ENCODE measurements at regions not wholly inside any gene's neighbourhood (a gene's known extent, or its start where the extent isn't known, plus 50 kb on each side); places are given as distances from the start of the nearest gene placed in this dataset.
"Not testable (repeated sequence)": the region's sequence is repeated elsewhere in the genome, so short reads cannot be mapped to it uniquely, and the experiment has no call there.

DNA sequence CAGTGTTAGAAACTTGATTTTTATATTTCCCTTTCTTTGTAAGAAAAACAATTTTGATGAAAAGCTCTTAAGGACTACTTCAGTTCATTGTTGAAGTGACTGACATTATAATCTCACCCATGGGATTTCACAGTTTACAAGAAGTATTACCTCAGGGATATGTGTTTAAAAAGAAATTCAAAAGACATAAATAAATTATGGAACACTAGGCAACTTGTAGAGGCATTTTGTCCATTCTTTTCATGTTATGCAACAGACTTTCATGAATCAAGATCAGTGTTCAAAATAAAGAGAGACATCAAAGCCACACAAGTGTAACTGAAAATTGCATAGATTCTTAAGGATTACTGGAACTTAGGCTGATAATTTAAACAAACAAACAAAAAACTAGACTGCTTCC lies 196.8 kb upstream of the AGTR1 start:
- peak; percentile 63 for DNase-seq (ENCODE audit: low read depth)

GRCh38 chr3:148510116-148510515 lies 187.6 kb upstream of the AGTR1 start:
- no peak for DNase-seq (ENCODE audit: low read depth)

- DNase-seq (ENCODE audit: low read depth), result no peak
Measured at GRCh38 chr3:148510561-148510960, 187.1 kb upstream of the AGTR1 start.

GRCh38 chr3:148512648-148513047 lies 185.1 kb upstream of the AGTR1 start:
- peak; percentile 29 for DNase-seq (ENCODE audit: low read depth)

DNA sequence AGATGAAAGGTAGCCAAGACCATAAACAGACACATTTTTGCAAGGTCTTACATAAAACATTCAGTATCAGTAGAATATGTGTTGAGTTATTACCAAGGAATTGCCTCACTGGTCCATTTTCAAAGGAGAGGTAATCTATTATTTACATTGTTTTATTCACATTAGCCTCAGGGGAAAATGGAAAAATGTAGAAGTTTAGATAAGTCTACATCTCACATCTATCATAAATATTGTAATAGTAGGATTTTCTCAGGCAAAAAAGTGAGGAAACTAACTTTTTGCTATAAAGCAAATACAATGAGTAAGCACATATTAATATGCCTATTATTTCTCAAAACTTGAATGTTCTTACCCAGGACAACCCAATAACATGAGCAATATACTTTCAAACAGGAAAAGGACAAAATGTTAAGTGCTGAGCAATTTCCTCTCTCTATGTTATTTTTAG lies 184.6 kb upstream of the AGTR1 start:
- DNase-seq (ENCODE audit: low read depth), result peak; percentile 68

GRCh38 chr3:148518520-148518919 lies 179.2 kb upstream of the AGTR1 start:
- DNase-seq (ENCODE audit: low read depth), result no peak

- not testable (repeated sequence) for DNase-seq (ENCODE audit: low read depth)
Measured at GRCh38 chr3:148525621-148526020, 172.1 kb upstream of the AGTR1 start.

DNA sequence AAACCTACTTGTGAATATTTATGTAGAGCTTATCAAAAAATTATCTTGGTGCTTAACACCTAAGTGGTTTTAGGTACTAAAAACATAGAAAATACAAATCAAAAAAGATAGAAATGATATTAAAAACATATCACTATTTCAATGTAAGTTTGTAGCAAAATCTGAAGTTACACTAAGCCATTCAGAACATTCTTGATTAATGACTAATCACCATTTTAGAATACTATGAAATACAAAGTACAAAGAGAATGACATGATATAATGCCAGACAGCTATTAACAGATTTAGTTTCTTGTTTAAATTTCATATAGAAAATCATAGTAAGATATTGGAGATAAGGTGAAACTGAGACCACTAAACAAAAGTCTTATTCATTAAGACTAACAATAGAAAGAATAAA lies 169.7 kb upstream of the AGTR1 start:
- peak; percentile 58 for DNase-seq (ENCODE audit: low read depth)

GRCh38 chr3:148531836-148532235 lies 165.9 kb upstream of the AGTR1 start:
- DNase-seq (ENCODE audit: low read depth), result no peak

DNA sequence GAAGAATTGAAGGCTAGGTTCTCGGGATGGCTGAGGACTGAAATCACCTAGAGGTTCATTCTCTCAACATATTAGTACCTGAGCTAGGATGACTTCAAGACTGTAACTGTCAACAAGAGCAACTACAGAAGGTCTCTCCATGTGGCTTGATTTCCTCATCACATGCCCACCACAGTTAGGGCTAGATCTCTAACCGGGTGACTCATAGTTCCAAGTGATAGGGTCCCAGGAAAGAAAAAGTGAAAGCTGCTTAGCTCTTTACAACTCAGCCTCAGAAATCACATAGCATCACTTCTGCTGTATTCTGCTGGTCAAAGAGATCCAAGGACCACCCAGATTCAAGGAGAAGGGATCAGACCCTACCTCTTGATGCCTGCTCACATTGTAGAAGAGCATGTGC lies 165.4 kb upstream of the AGTR1 start:
- DNase-seq (ENCODE audit: low read depth), result peak; percentile 47

GRCh38 chr3:148532774-148533173 lies 164.9 kb upstream of the AGTR1 start:
- DNase-seq (ENCODE audit: low read depth), result no peak

DNA sequence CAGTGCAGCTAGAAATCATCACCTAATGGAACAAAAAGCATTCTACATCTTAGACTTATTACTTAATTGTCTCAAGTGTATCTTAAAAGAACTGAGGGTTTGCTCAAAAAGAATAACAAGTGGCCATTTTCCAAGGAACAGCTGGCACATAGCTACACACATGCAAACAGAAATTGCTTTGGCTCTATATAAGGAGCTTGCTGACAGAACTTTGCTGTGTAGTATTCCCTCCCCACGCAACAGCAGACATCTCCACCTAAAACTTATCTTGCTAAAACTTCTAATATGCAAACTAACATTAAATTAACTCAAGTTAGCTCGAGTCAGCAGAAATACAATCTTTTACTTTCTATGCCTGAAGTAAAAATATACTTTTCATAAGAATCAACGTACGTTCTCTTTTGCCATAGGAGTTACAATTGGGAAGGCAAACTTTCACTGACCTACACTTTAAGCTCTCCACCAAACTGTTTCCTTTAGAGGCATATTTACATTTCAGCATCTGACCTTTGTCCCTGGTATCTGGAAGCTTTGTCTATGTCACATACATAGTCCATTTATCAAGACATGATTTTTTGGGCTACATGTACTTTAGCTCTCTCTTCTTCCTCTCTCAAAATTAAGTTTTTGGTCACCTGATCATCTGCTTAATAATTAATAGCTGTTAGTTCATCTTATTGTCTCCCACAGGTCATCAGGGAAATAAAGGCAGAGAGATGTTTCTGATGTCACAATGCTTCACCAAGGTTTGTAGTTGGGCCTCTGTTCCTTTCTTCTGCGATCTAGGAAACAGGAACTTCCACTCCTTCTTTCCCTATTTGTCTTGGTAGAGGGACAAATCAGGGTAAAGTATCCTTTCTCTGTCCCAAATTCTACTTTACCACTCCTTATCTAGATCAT lies 163.4 kb upstream of the AGTR1 start:
- no peak for DNase-seq (ENCODE audit: low read depth)

GRCh38 chr3:148535001-148535400 lies 162.7 kb upstream of the AGTR1 start:
- DNase-seq (ENCODE audit: low read depth), result no peak

DNA sequence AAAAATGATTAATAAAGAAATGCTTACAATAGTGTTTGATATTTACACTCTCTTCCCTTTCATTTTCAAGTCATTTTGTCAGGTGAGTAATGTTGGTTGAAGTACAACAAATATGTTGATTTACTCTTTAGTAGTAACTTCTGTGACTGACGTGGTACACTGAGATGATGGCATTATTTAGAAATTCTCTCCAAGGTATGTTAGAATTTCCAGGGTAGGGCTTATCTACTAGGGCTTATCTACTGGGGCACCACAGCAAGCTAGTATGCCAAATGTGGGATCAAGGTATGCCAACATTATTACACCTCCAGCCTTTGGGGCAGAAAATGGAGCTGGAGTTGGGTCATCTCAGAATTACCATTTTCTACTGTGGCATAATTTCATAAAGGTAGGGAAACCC lies 157.4 kb upstream of the AGTR1 start:
- no peak for DNase-seq (ENCODE audit: low read depth)

DNA sequence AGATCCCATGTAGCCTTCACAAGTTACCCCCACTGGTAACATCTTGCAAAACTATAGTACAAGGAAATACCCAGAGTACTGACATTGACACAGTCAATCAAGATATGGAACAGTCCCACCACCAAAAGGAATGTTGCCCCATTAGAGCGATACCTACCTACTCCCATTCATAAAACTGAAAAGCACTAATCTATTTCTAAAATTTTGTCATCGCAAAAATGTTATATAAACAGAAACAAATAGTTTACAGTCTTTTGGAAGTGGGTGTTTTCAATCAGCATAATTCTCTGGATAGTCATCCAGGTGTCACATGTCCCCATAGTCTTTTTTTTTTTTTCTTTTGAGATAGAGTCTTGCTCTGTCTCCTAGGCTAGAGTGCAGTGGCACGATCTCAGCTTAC lies 156.9 kb upstream of the AGTR1 start:
- no peak for DNase-seq (ENCODE audit: low read depth)

DNA sequence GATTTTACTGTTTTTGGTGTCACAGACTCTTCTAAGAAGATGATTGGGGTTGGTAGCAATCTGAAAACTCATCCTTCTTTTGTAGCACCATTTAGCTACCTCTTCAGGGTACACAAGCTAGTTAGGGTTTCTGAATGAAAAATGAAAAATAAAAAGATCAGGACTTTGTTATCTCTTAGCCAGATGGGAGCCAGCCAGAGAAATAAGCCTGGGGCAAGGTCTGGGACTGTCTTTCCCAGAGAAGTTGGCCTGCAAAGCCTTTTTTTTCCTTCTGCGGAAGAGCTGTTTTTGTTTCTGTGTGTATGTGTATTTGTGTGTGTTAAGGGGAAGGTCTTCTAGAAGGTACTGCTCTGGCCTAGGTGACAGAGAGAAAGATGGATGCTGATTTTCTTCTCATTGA lies 150.7 kb upstream of the AGTR1 start:
- DNase-seq (ENCODE audit: low read depth), result no peak

DNA sequence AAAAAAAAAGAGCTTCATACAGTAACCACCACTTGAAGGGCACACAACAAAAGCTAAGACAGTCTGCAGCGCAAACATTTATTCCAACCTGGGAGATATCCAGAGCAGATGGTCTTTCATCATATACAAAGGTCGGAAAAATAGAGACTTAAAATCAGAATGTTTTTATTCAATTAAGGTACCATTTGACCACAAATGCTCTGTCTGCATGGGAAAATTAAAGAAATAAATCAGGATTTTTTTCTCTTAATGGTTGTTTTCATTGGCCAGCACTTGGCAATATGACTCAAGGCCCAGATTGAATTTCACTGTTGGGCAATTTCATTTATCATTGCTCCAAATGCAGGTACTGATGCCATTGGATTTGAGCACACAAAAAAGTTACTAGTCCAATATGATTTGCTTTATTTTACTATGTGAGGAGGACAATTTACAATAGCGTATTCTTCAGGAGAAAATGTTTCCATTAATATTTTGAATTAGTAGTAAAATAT lies 145.9 kb upstream of the AGTR1 start:
- peak; percentile 52 for DNase-seq (ENCODE audit: low read depth)

DNA sequence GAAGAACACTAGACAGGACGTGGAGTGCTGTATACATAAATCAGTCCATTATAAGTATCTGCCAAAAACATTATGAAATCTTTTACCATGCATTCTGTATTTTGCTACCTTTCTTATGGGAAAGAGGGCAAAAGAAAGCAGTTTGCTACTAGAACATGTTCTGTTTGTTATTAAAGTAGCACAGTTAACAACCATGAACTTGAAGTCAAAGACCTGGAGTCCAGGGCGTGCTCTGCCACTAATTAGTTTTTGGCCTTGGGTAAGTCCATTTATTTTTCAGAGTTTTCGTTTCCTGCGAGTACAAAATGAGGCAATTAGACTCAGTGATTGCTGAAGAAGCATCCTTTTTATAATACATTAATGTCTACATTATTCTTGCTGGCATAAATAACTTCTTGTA lies 143.3 kb upstream of the AGTR1 start:
- no peak for DNase-seq (ENCODE audit: low read depth)

- DNase-seq (ENCODE audit: low read depth), result no peak
Measured at GRCh38 chr3:148556664-148557063, 141.0 kb upstream of the AGTR1 start.

- DNase-seq (ENCODE audit: low read depth), result not testable (repeated sequence)
Measured at GRCh38 chr3:148577579-148577978, 120.1 kb upstream of the AGTR1 start.

DNA sequence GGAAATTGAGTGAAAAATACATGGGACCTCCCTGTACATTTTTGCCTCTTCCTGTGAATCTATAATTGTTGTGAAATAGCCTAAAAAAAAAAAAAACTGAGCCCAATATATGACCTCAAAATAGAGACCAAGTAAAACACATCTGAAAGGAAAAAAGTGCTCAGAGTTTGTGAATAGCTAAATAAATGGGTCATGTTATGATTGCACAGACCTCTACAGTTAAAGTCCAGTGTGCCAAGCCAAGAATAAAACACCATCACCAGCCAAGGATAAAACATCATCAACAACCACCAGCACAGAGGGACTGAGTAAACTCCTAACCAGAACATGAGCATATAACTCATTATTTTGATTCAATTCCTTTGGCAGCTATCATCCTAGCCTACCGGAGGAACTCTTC lies 115.6 kb upstream of the AGTR1 start:
- DNase-seq (ENCODE audit: low read depth), result peak; percentile 65

- no peak for DNase-seq (ENCODE audit: low read depth)
Measured at GRCh38 chr3:148583793-148584192, 113.9 kb upstream of the AGTR1 start.

DNA sequence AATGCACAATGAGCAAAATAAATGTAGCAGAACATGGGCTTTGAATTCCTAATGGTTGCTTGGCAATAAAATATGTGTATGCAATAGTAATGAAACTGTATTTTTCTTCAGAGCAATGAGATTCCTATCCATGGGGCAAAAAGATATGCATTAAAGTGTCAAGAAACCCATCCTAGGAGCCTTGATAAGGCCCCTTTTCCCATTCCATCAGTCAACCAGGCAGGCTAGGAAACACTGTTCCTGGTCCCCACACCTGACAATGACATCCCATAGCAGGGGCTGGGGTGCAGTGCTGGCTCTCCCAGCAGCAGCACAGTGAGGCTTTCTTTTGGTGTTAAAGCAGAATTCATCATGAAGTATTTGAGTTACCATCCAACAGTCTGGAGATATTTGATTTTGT lies 113.3 kb upstream of the AGTR1 start:
- no peak for DNase-seq (ENCODE audit: low read depth)

Measured in iris pigment epithelial cell (primary cell).